ENCODE measurements at regions not wholly inside any gene's neighbourhood (a gene's known extent, or its start where the extent isn't known, plus 50 kb on each side); places are given as distances from the start of the nearest gene placed in this dataset.

- no peak for DNase-seq (ENCODE audit: extremely low read depth in 1 of 4, low spot score in 3 of 4)
- Histone ChIP-seq H3K36me3 (ENCODE audit: control insufficient read depth, insufficient read depth, low read length) (no peaks in the 10 kb centered on the region), H2AFZ (ENCODE audit: low read depth, low read length) (no peak overlapping the region), H3K4me3 (no peak overlapping the region), H3K79me2 (ENCODE audit: control insufficient read depth, insufficient read depth, low read length) (no peaks in the 10 kb centered on the region), H3K4me1 (replicated peaks in 1 of 2; ENCODE audit: control insufficient read depth in 2 of 2, insufficient read depth in 2 of 2, low read length in 2 of 2) (peaks cover 3 to 9% of the 10 kb centered on the region in 2 experiments; a peak in 3 of 5 replicates), H3K9ac (ENCODE audit: insufficient read depth in 1 of 2, low read depth in 2 of 2, low read length in 2 of 2) (no peak overlapping the region; a peak in 1 of 4 replicates), H3K4me2 (ENCODE audit: insufficient read depth, low read length) (no peak overlapping the region), H3K9me1 (ENCODE audit: control insufficient read depth, insufficient read depth, low read length) (no peaks in the 10 kb centered on the region), H4K20me1 (replicated peaks; ENCODE audit: control insufficient read depth, insufficient read depth, low read length) (peaks cover 10% of the 10 kb centered on the region; the same call in 1 of the 2 replicates), H3K27me3 (ENCODE audit: control insufficient read depth in 2 of 2, insufficient read depth in 2 of 2, low read length in 2 of 2) (peaks cover 22 to 56% of the 10 kb centered on the region in 2 experiments; a peak in 4 of 5 replicates), H3K9me3 (replicated peaks; ENCODE audit: control insufficient read depth, insufficient read depth, low read depth, low read length) (no peaks in the 10 kb centered on the region), H3K27ac (ENCODE audit: extremely low read depth, low read depth, low read length) (no peak overlapping the region)
- intact Hi-C loops (cut with micrococcal nuclease) (no loop called here), in situ Hi-C loops (cut with MboI) (no loop called here)
- ChIA-PET CTCF (ENCODE audit: low intra/inter-chr PET ratio) (no interaction called here), POLR2A (interaction anchor here (1.8 kb wide), 1 partner anchor 8 kb away, joined by 5 read pairs; no protein-coding TSS in a partner anchor)
- FAIRE-seq = no peak
- no peak for ATAC-seq
- WGBS (ENCODE audit: insufficient coverage, low coverage, missing lambda C conversion rate) = 7% methylated on average over 12 of the region's 14 CpGs
- BruUV-seq (replicated peaks) = no TSS peak
- TF ChIP-seq NFYB (IDR thresholded peaks at IDR 0.05; ENCODE audit: extremely low read depth, insufficient read length) (no peak), SMARCE1 (IDR thresholded peaks at IDR 0.05) (no peak), CREBBP (IDR thresholded peaks at IDR 0.05; ENCODE audit: low read depth, low read length) (no peak), RBM25 (IDR thresholded peaks at IDR 0.05; ENCODE audit: low read depth, low read length, severe bottlenecking) (no peak), BRF2 (IDR thresholded peaks at IDR 0.05; ENCODE audit: borderline replicate concordance, insufficient read depth, insufficient read length) (no peak), TAF7 (tag; IDR thresholded peaks at IDR 0.05) (no peak), ZBTB2 (IDR thresholded peaks at IDR 0.05) (no peak), RBM14 (IDR thresholded peaks at IDR 0.05; ENCODE audit: borderline replicate concordance, insufficient read depth, low read depth, low read length) (no peak), NFRKB (IDR thresholded peaks at IDR 0.05; ENCODE audit: low read depth) (no peak), ETS2 (tag; IDR thresholded peaks at IDR 0.05; ENCODE audit: borderline replicate concordance, poor library complexity, severe bottlenecking) (no peak), ARID3B (CRISPR knock-in tag; IDR thresholded peaks at IDR 0.05; ENCODE audit: borderline replicate concordance) (no peak), RBM34 (IDR thresholded peaks at IDR 0.05; ENCODE audit: borderline replicate concordance, insufficient read depth, low read length) (no peak), ELF4 (CRISPR knock-in tag; IDR thresholded peaks at IDR 0.05) (no peak), ZNF668 (CRISPR knock-in tag; IDR thresholded peaks at IDR 0.05) (no peak), ZC3H4 (CRISPR knock-in tag; IDR thresholded peaks at IDR 0.05; ENCODE audit: borderline replicate concordance) (no peak), NR2C1 (IDR thresholded peaks at IDR 0.05) (no peak), NR2C1 (tag; IDR thresholded peaks at IDR 0.05) (no peak)
Measured at GRCh38 chr17:77894126-77894956, 64.2 kb upstream of the TNRC6C start.
